ENCODE measurements at regions not wholly inside any gene's neighbourhood (a gene's known extent, or its start where the extent isn't known, plus 50 kb on each side); places are given as distances from the start of the nearest gene placed in this dataset.

DNA sequence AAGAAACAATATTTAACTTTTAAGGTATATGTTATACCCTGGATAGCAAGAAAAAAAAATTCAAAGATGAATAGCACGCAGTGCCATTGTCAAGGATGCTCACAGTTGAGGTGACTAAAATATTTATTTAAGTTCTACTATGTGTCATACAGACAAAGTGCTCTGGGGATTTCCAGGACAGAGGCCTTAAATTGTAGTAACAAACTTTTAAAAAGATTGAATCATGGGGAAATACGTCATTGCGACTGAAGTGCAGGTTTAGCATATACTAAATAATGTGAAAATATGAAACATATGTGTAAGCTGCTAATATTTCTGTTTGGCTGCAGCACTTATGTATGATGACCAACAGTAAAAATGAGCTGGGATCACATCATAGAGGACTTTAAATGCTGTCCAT lies 748.0 kb upstream of the PCDH7 start:
- TF ChIP-seq, protein P1, sequence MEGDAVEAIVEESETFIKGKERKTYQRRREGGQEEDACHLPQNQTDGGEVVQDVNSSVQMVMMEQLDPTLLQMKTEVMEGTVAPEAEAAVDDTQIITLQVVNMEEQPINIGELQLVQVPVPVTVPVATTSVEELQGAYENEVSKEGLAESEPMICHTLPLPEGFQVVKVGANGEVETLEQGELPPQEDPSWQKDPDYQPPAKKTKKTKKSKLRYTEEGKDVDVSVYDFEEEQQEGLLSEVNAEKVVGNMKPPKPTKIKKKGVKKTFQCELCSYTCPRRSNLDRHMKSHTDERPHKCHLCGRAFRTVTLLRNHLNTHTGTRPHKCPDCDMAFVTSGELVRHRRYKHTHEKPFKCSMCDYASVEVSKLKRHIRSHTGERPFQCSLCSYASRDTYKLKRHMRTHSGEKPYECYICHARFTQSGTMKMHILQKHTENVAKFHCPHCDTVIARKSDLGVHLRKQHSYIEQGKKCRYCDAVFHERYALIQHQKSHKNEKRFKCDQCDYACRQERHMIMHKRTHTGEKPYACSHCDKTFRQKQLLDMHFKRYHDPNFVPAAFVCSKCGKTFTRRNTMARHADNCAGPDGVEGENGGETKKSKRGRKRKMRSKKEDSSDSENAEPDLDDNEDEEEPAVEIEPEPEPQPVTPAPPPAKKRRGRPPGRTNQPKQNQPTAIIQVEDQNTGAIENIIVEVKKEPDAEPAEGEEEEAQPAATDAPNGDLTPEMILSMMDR (IDR thresholded peaks at IDR 0.05), result no peak
- TF ChIP-seq POLR2AphosphoS5 (IDR thresholded peaks at IDR 0.05), result no peak
- TF ChIP-seq EP300 (IDR thresholded peaks at IDR 0.05; ENCODE audit: low read depth), result no peak
